ENCODE measurements at regions not wholly inside any gene's neighbourhood (a gene's known extent, or its start where the extent isn't known, plus 50 kb on each side); places are given as distances from the start of the nearest gene placed in this dataset.
A peak's percentile ranks its signal among the peaks of the same experiment; 100 is the strongest.

- no peak for DNase-seq (ENCODE audit: low spot score)
- no peak for ATAC-seq (ENCODE audit: low FRiP score)
- no peak for TF ChIP-seq CTCF (IDR thresholded peaks at IDR 0.05)
Observed at GRCh38 chr6:101102702-101103101, 221.6 kb upstream of the ASCC3 start.

- DNase-seq (ENCODE audit: low spot score) (no peak), ATAC-seq (ENCODE audit: low FRiP score) (no peak)
- no peak for TF ChIP-seq CTCF (IDR thresholded peaks at IDR 0.05)
Observed at GRCh38 chr6:101108286-101108685, 227.2 kb upstream of the ASCC3 start.

GRCh38 chr6:101110814-101111213 is 229.7 kb upstream of the ASCC3 start:
- DNase-seq (ENCODE audit: low spot score) (no peak), ATAC-seq (ENCODE audit: low FRiP score) (no peak)
- TF ChIP-seq CTCF (IDR thresholded peaks at IDR 0.05) = no peak

GRCh38 chr6:101113468-101114260 is 232.5 kb upstream of the ASCC3 start:
- no peak for TF ChIP-seq CTCF (IDR thresholded peaks at IDR 0.05)

GRCh38 chr6:101114703-101115102 is 233.6 kb upstream of the ASCC3 start:
- no peak for TF ChIP-seq CTCF (IDR thresholded peaks at IDR 0.05)
- peak; percentile 51 for ATAC-seq (ENCODE audit: low FRiP score)
- no peak for DNase-seq (ENCODE audit: low spot score)

More at GRCh38 chr6:101113468-101114260, 232.5 kb upstream of the ASCC3 start:
- no peak for ATAC-seq (ENCODE audit: low FRiP score)
- DNase-seq (ENCODE audit: low spot score) = no peak

GRCh38 chr6:101116337-101116736 is 235.2 kb upstream of the ASCC3 start:
- ATAC-seq (ENCODE audit: low FRiP score) (no peak), DNase-seq (ENCODE audit: low spot score) (no peak)
- TF ChIP-seq CTCF (IDR thresholded peaks at IDR 0.05) = no peak
